Spinal cord (tissue), 9 donors: ENCODE measurements at regions not wholly inside any gene's neighbourhood (a gene's known extent, or its start where the extent isn't known, plus 50 kb on each side); places are given as distances from the start of the nearest gene placed in this dataset.

ENCODE experiments used
- DNase-seq, 6 donors: peaks; one replicate each; pipeline versions ENCODE4 v3.0.0 to v3.0.0-alpha.2; 2013 to 2015; ENCODE audit warnings: low spot score in 6 of 6, low read depth in 4 of 6
- H3K27ac ChIP-seq: one replicate; pipeline ENCODE4 v1.5.1; 2013; ENCODE audit warnings: low read depth, low read length, control low read depth
- H3K27me3 ChIP-seq: one replicate; pipeline ENCODE4 v1.6.1; 2013; ENCODE audit warnings: low read length; ENCODE audit not compliant: control insufficient read depth, insufficient read depth
- H3K36me3 ChIP-seq: one replicate; pipeline ENCODE4 v1.6.1; 2013; ENCODE audit warnings: low read length; ENCODE audit not compliant: control insufficient read depth, insufficient read depth
- H3K4me1 ChIP-seq: one replicate; pipeline ENCODE4 v1.6.1; 2013; ENCODE audit warnings: low read length; ENCODE audit not compliant: control insufficient read depth, insufficient read depth
- H3K4me3 ChIP-seq: one replicate; pipeline ENCODE4 v1.5.1; 2013; ENCODE audit warnings: low read depth, low read length, control low read depth
- H3K9me3 ChIP-seq: one replicate; pipeline ENCODE4 v1.6.1; 2013; ENCODE audit warnings: low read length; ENCODE audit not compliant: control insufficient read depth, insufficient read depth
- WGBS: methylation state at CpG from one replicate; pipeline ENCODE4 v1.1.5; 2013; ENCODE audit warnings: missing lambda C conversion rate; ENCODE audit not compliant: insufficient coverage; 5-methylcytosine and 5-hydroxymethylcytosine counted together
- donor health status: healthy.

- no peaks in the 10 kb centered on the region for H3K27me3 ChIP-seq
- no peak overlapping the region for H3K27ac ChIP-seq
- H3K9me3 ChIP-seq = no peaks in the 10 kb centered on the region
- H3K4me3 ChIP-seq = no peak overlapping the region
- no peaks in the 10 kb centered on the region for H3K36me3 ChIP-seq
- 93% methylated on average over 22 of the region's 22 CpGs for WGBS
- peaks cover 31% of the 10 kb centered on the region for H3K4me1 ChIP-seq
- DNase-seq = no peak
These were observed 204.9 kb upstream of the SALL3 start for GRCh38 chr18:78774741-78775141.

DNA sequence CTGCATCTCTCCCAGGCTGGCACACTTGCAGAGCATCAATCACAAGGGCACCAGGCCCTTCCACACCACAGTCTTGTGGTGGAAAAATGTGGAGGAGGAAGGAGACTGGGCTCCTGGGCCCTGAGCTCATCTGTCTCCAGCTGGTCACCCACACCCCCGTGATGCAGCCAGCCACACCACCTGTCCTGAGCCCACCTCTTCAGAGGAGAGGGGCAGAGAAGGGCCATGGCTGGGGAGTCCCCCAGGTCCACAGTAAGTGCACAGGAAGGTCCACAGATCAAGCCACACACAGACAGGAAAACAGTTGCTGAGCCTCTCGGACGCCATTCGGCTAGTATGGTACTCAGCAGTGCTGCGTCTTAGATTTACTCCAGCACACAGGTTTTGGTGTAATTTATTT is 203.5 kb upstream of the SALL3 start:
- H3K36me3 ChIP-seq = no peaks in the 10 kb centered on the region
- H3K27me3 ChIP-seq = no peaks in the 10 kb centered on the region
- no peak for DNase-seq
- no peak overlapping the region for H3K4me3 ChIP-seq
- no peak overlapping the region for H3K27ac ChIP-seq
- H3K9me3 ChIP-seq = no peaks in the 10 kb centered on the region
- H3K4me1 ChIP-seq = peaks cover 22% of the 10 kb centered on the region
- WGBS = 71% methylated on average over 1 of the region's 5 CpGs

- H3K4me1 ChIP-seq = peaks cover 16% of the 10 kb centered on the region
- peak in 1 of 6 donors; percentile 59 for DNase-seq
- no peaks in the 10 kb centered on the region for H3K36me3 ChIP-seq
- no peaks in the 10 kb centered on the region for H3K9me3 ChIP-seq
- no peak overlapping the region for H3K27ac ChIP-seq
- H3K4me3 ChIP-seq = no peak overlapping the region
- no peaks in the 10 kb centered on the region for H3K27me3 ChIP-seq
- 68% methylated on average over 10 of the region's 17 CpGs for WGBS
These were observed 202.8 kb upstream of the SALL3 start for GRCh38 chr18:78776706-78777285.

DNA sequence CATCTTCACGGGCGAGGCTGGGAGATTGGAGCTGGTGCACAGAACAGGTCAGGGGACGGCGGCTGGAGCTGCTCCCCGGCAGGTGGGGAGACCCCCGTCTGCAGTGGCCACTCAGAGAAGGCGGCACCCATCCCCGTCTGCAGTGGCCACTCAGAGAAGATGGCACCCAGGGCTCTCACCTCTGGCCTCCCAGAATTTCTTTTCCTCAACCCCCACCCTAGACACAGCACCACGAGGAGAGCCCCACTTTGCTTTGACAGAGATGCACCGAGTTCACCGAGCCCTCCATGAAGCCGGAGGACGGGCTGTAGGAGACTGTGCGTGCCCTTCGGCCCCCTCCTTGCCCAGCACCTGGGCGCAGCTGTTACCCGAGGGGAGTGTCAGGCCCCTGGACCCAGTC is 201.6 kb upstream of the SALL3 start:
- Histone ChIP-seq H3K27me3 (no peaks in the 10 kb centered on the region), H3K4me3 (no peak overlapping the region), H3K4me1 (peaks cover 7% of the 10 kb centered on the region), H3K27ac (no peak overlapping the region), H3K9me3 (no peaks in the 10 kb centered on the region), H3K36me3 (no peaks in the 10 kb centered on the region)
- 96% methylated on average over 16 of the region's 17 CpGs for WGBS
- DNase-seq = no peak

GRCh38 chr18:78778651-78779050 is 201.0 kb upstream of the SALL3 start:
- Histone ChIP-seq H3K36me3 (no peaks in the 10 kb centered on the region), H3K4me1 (peaks cover 7% of the 10 kb centered on the region), H3K27me3 (no peaks in the 10 kb centered on the region), H3K4me3 (no peak overlapping the region), H3K27ac (no peak overlapping the region), H3K9me3 (no peaks in the 10 kb centered on the region)
- 99% methylated on average over 11 of the region's 15 CpGs for WGBS
- no peak for DNase-seq

DNA sequence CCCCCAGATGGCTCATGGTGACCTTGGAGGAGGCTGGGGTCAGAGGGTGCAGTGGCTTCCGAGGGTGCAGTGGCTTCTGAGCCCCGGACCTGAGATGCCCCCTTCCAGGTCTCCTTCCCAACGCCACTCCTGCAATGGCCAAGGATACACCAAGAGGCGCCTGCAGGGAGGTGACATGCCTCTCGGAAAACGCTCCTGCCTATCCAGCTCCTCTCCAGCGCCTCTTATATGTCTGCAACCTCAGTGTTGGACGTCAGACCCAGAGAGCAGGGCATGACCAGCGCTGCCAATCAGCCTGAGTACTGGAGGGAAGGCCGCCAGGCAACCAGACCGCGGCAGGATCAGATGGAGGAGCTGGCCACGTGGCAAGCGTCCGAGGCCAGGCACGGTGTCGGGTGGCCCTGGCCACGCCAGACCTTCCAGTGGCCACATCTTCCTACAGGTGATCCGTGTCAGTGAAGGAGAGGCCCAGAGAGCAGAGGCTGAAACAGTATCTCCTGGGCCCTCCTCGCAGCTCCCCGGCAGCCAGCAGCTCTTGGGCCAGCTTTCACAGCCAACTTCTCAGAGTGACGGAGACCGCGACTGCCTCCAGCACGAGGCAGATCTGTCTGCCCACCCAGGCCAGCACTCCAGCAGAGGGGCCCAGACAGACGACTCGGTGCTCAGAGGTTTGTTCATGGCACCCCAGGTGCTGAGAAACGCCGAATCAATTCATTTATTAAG is 199.5 kb upstream of the SALL3 start:
- Histone ChIP-seq H3K27me3 (no peaks in the 10 kb centered on the region), H3K4me3 (no peak overlapping the region), H3K36me3 (no peaks in the 10 kb centered on the region), H3K27ac (no peak overlapping the region), H3K4me1 (peaks cover 7% of the 10 kb centered on the region), H3K9me3 (no peaks in the 10 kb centered on the region)
- no peak for DNase-seq
- 90% methylated on average over 27 of the region's 29 CpGs for WGBS

GRCh38 chr18:78780719-78781600 is 198.7 kb upstream of the SALL3 start:
- H3K27ac ChIP-seq = no peak overlapping the region
- H3K9me3 ChIP-seq = no peaks in the 10 kb centered on the region
- H3K4me3 ChIP-seq = no peak overlapping the region
- H3K4me1 ChIP-seq = peaks cover 6% of the 10 kb centered on the region
- WGBS = 89% methylated on average over 39 of the region's 42 CpGs
- DNase-seq = no peak
- no peaks in the 10 kb centered on the region for H3K27me3 ChIP-seq
- H3K36me3 ChIP-seq = no peaks in the 10 kb centered on the region

DNA sequence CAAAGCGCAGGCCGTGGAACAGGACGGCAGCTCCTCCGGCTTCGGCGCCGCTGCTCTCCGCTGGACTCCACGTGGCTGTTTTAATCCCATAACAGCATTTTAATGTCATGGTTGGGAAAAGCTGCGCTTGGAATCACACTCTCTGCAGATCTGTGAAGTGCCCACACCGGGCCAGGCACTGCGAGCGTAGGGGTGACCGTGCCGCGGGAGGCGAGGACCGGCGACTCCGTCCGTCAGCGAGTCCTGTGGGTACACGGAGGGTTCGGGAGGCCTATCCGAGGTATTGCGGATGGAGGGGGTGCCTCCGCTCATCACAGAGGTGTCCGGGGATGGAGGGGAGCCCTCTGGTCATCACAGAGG is 198.0 kb upstream of the SALL3 start:
- Histone ChIP-seq H3K36me3 (no peaks in the 10 kb centered on the region), H3K27me3 (no peaks in the 10 kb centered on the region), H3K4me3 (no peak overlapping the region), H3K27ac (no peak overlapping the region), H3K4me1 (peaks cover 4% of the 10 kb centered on the region), H3K9me3 (no peaks in the 10 kb centered on the region)
- 94% methylated on average over 23 of the region's 28 CpGs for WGBS
- DNase-seq = no peak

- Histone ChIP-seq H3K4me3 (no peak overlapping the region), H3K36me3 (no peaks in the 10 kb centered on the region), H3K27me3 (no peaks in the 10 kb centered on the region), H3K4me1 (no peaks in the 10 kb centered on the region), H3K27ac (no peak overlapping the region), H3K9me3 (no peaks in the 10 kb centered on the region)
- WGBS = 95% methylated on average over 21 of the region's 21 CpGs
- DNase-seq = no peak
These were observed 196.6 kb upstream of the SALL3 start for GRCh38 chr18:78782951-78783563.
